ENCODE measurements at regions not wholly inside any gene's neighbourhood (a gene's known extent, or its start where the extent isn't known, plus 50 kb on each side); places are given as distances from the start of the nearest gene placed in this dataset.

GRCh38 chr7:12873571-12873970, 186.1 kb downstream of the ARL4A start:
- no peak overlapping the region for H3K4me3 ChIP-seq (ENCODE audit: insufficient read depth, low read length)
- no peak overlapping the region for H3K4me2 ChIP-seq (ENCODE audit: insufficient read depth, low read length)
- H3K79me2 ChIP-seq (ENCODE audit: insufficient read depth, low read length): no peaks in the 10 kb centered on the region
- H3K4me1 ChIP-seq (ENCODE audit: insufficient read depth, low read length): no peaks in the 10 kb centered on the region
- no peaks in the 10 kb centered on the region for H3K9me3 ChIP-seq (ENCODE audit: low read depth, low read length)
- no peak overlapping the region for H3K27ac ChIP-seq (ENCODE audit: low read depth, low read length)
- no peaks in the 10 kb centered on the region for H3K27me3 ChIP-seq (ENCODE audit: insufficient read depth, low read length)
- TF ChIP-seq, protein P1, sequence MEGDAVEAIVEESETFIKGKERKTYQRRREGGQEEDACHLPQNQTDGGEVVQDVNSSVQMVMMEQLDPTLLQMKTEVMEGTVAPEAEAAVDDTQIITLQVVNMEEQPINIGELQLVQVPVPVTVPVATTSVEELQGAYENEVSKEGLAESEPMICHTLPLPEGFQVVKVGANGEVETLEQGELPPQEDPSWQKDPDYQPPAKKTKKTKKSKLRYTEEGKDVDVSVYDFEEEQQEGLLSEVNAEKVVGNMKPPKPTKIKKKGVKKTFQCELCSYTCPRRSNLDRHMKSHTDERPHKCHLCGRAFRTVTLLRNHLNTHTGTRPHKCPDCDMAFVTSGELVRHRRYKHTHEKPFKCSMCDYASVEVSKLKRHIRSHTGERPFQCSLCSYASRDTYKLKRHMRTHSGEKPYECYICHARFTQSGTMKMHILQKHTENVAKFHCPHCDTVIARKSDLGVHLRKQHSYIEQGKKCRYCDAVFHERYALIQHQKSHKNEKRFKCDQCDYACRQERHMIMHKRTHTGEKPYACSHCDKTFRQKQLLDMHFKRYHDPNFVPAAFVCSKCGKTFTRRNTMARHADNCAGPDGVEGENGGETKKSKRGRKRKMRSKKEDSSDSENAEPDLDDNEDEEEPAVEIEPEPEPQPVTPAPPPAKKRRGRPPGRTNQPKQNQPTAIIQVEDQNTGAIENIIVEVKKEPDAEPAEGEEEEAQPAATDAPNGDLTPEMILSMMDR (IDR thresholded peaks at IDR 0.05; ENCODE audit: extremely low read depth, low read depth, low read length): no peak
- DNase-seq (ENCODE audit: insufficient read length, low spot score, missing footprints): no peak
- no peak overlapping the region for H2AFZ ChIP-seq (ENCODE audit: low read length)
- H3K36me3 ChIP-seq (ENCODE audit: insufficient read depth, low read length): no peaks in the 10 kb centered on the region
- H4K20me1 ChIP-seq (ENCODE audit: insufficient read depth, low read length): no peaks in the 10 kb centered on the region

DNA sequence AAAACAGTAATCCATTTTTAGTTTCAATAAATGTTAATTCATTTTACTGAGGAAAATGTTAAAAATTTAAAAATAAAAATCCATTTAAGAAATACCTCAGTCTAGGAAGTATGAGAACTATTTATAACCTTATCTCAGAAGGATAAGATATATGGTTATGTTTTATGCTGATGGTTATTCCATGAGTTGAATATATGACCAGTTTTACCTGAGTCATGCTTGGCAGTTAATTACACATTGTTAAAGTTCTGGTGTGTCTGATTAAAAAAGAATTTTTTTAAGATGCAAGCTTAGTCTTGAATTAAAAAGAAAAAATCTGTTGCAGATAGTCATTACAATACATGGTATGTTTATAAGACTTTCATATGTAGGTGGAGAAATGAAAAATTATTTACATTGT, 191.7 kb downstream of the ARL4A start:
- no peaks in the 10 kb centered on the region for H3K4me1 ChIP-seq (ENCODE audit: insufficient read depth, low read length)
- TF ChIP-seq, protein P1 (IDR thresholded peaks at IDR 0.05; ENCODE audit: extremely low read depth, low read depth, low read length): no peak
- no peak overlapping the region for H3K4me3 ChIP-seq (ENCODE audit: insufficient read depth, low read length)
- H3K27me3 ChIP-seq (ENCODE audit: insufficient read depth, low read length): no peaks in the 10 kb centered on the region
- H3K9me3 ChIP-seq (ENCODE audit: low read depth, low read length): no peaks in the 10 kb centered on the region
- no peak overlapping the region for H3K4me2 ChIP-seq (ENCODE audit: insufficient read depth, low read length)
- no peak for DNase-seq (ENCODE audit: insufficient read length, low spot score, missing footprints)
- no peaks in the 10 kb centered on the region for H3K36me3 ChIP-seq (ENCODE audit: insufficient read depth, low read length)
- no peak overlapping the region for H2AFZ ChIP-seq (ENCODE audit: low read length)
- H3K79me2 ChIP-seq (ENCODE audit: insufficient read depth, low read length): no peaks in the 10 kb centered on the region
- H4K20me1 ChIP-seq (ENCODE audit: insufficient read depth, low read length): no peaks in the 10 kb centered on the region
- H3K27ac ChIP-seq (ENCODE audit: low read depth, low read length): no peak overlapping the region

- Histone ChIP-seq H3K79me2 (ENCODE audit: insufficient read depth, low read length) (no peaks in the 10 kb centered on the region), H2AFZ (ENCODE audit: low read length) (no peak overlapping the region), H3K36me3 (ENCODE audit: insufficient read depth, low read length) (no peaks in the 10 kb centered on the region), H3K9me3 (ENCODE audit: low read depth, low read length) (no peaks in the 10 kb centered on the region), H4K20me1 (ENCODE audit: insufficient read depth, low read length) (no peaks in the 10 kb centered on the region), H3K4me1 (ENCODE audit: insufficient read depth, low read length) (peaks cover 11% of the 10 kb centered on the region), H3K4me3 (ENCODE audit: insufficient read depth, low read length) (no peak overlapping the region), H3K4me2 (ENCODE audit: insufficient read depth, low read length) (no peak overlapping the region), H3K27ac (ENCODE audit: low read depth, low read length) (no peak overlapping the region), H3K27me3 (ENCODE audit: insufficient read depth, low read length) (no peaks in the 10 kb centered on the region)
- TF ChIP-seq, protein P1 (IDR thresholded peaks at IDR 0.05; ENCODE audit: extremely low read depth, low read depth, low read length): no peak
- DNase-seq (ENCODE audit: insufficient read length, low spot score, missing footprints): no peak
Observed at GRCh38 chr7:12881712-12882111, 194.3 kb downstream of the ARL4A start.

GRCh38 chr7:12882710-12883109, 195.3 kb downstream of the ARL4A start:
- DNase-seq (ENCODE audit: insufficient read length, low spot score, missing footprints): no peak
- Histone ChIP-seq H3K4me2 (ENCODE audit: insufficient read depth, low read length) (no peak overlapping the region), H2AFZ (ENCODE audit: low read length) (no peak overlapping the region), H4K20me1 (ENCODE audit: insufficient read depth, low read length) (no peaks in the 10 kb centered on the region), H3K27ac (ENCODE audit: low read depth, low read length) (no peak overlapping the region), H3K9me3 (ENCODE audit: low read depth, low read length) (no peaks in the 10 kb centered on the region), H3K79me2 (ENCODE audit: insufficient read depth, low read length) (no peaks in the 10 kb centered on the region), H3K4me1 (ENCODE audit: insufficient read depth, low read length) (peaks cover 11% of the 10 kb centered on the region), H3K36me3 (ENCODE audit: insufficient read depth, low read length) (no peaks in the 10 kb centered on the region), H3K4me3 (ENCODE audit: insufficient read depth, low read length) (no peak overlapping the region), H3K27me3 (ENCODE audit: insufficient read depth, low read length) (no peaks in the 10 kb centered on the region)
- TF ChIP-seq, protein P1 (IDR thresholded peaks at IDR 0.05; ENCODE audit: extremely low read depth, low read depth, low read length): no peak
